Esophagus muscularis mucosa (tissue), 4 donors: ENCODE measurements at regions not wholly inside any gene's neighbourhood (a gene's known extent, or its start where the extent isn't known, plus 50 kb on each side); places are given as distances from the start of the nearest gene placed in this dataset.

ENCODE experiments used
- DNase-seq: peaks from one replicate; pipeline ENCODE4 v3.0.0-alpha.2; 2017; ENCODE audit errors: extremely low spot score
- H3K27ac ChIP-seq, 4 donors: fragments of 200-600 bp; sonication (generic); replicated peaks in 1 of 4; 1 replicate in 3 of 4; 2 replicates in 1 of 4; pipeline ENCODE4 v1.5.1; 2016 to 2019; ENCODE audit warnings: mild to moderate bottlenecking in 1 of 4
- H3K27me3 ChIP-seq, 4 donors: fragments of 200-600 bp; sonication (generic); one replicate each; pipeline versions ENCODE4 v1.5.1 to v1.6.0; 2016 to 2019
- H3K36me3 ChIP-seq, 4 donors: fragments of 200-600 bp; sonication (generic); one replicate each; pipeline ENCODE4 v1.5.1; 2016 to 2019
- H3K4me1 ChIP-seq, 4 donors: fragments of 200-600 bp; sonication (generic); one replicate each; pipeline ENCODE4 v1.5.1; 2016 to 2019
- H3K4me3 ChIP-seq, 4 donors: fragments of 200-600 bp; sonication (generic); 1 replicate in 2 of 4; 2 replicates in 2 of 4; pipeline ENCODE4 v1.5.1; 2016 to 2019; ENCODE audit warnings: mild to moderate bottlenecking in 4 of 4, moderate library complexity in 1 of 4
- H3K9me3 ChIP-seq, 4 donors: fragments of 200-600 bp; sonication (generic); 1 replicate in 3 of 4; 2 replicates in 1 of 4; pipeline ENCODE4 v1.5.1; 2016 to 2019
- EP300 ChIP-seq: sonication (generic); formaldehyde crosslinking; IDR thresholded peaks from one replicate; pipeline ENCODE4 v1.6.1; 2017; ENCODE audit warnings: antibody characterized with exemption
- POLR2A ChIP-seq: fragments of 450-650 bp; IDR thresholded peaks from one replicate; pipeline ENCODE4 v1.6.1; 2017; ENCODE audit warnings: antibody characterized with exemption, moderate library complexity, mild to moderate bottlenecking, low read depth
- POLR2AphosphoS5 ChIP-seq, 2 donors: sonication (generic); formaldehyde crosslinking; IDR thresholded peaks; one replicate each; pipeline ENCODE4 v1.6.1; 2017; ENCODE audit warnings: antibody characterized with exemption in 2 of 2
- WGBS: methylation state at CpG from one replicate; pipeline ENCODE4 v1.1.5; 2018; 5-methylcytosine and 5-hydroxymethylcytosine counted together
- intact Hi-C: fragments of 100-400 bp; cut with DNase I; formaldehyde crosslinking; loops from one replicate; pipeline ENCODE4 v1.15.1; 2023
- TF ChIP-seq, protein P1 (sequence below), 3 experiments: fragments of 200-600 bp in 2 of 3; fragments of 450-650 bp in 1 of 3; sonication (generic) in 2 of 3; IDR thresholded peaks; one replicate each; pipeline ENCODE4 v1.5.1; 2017 to 2019; ENCODE audit warnings: antibody characterized with exemption in 3 of 3, mild to moderate bottlenecking in 2 of 3, moderate library complexity in 1 of 3

- Histone ChIP-seq H3K4me3 (no peak overlapping the region), H3K9me3 (no peaks in the 10 kb centered on the region), H3K4me1 (no peaks in the 10 kb centered on the region), H3K36me3 (no peaks in the 10 kb centered on the region), H3K27me3 (no peaks in the 10 kb centered on the region), H3K27ac (no peak overlapping the region)
- no peak for TF ChIP-seq POLR2A
- TF ChIP-seq, protein P1, sequence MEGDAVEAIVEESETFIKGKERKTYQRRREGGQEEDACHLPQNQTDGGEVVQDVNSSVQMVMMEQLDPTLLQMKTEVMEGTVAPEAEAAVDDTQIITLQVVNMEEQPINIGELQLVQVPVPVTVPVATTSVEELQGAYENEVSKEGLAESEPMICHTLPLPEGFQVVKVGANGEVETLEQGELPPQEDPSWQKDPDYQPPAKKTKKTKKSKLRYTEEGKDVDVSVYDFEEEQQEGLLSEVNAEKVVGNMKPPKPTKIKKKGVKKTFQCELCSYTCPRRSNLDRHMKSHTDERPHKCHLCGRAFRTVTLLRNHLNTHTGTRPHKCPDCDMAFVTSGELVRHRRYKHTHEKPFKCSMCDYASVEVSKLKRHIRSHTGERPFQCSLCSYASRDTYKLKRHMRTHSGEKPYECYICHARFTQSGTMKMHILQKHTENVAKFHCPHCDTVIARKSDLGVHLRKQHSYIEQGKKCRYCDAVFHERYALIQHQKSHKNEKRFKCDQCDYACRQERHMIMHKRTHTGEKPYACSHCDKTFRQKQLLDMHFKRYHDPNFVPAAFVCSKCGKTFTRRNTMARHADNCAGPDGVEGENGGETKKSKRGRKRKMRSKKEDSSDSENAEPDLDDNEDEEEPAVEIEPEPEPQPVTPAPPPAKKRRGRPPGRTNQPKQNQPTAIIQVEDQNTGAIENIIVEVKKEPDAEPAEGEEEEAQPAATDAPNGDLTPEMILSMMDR (IDR thresholded peaks at IDR 0.05): no peak
- TF ChIP-seq POLR2AphosphoS5 (IDR thresholded peaks at IDR 0.05): no peak
- TF ChIP-seq EP300: no peak
- intact Hi-C loops: no loop called here
- DNase-seq: no peak
Observed at GRCh38 chr16:62597875-62598274, 561.6 kb upstream of the CDH8 start.

DNA sequence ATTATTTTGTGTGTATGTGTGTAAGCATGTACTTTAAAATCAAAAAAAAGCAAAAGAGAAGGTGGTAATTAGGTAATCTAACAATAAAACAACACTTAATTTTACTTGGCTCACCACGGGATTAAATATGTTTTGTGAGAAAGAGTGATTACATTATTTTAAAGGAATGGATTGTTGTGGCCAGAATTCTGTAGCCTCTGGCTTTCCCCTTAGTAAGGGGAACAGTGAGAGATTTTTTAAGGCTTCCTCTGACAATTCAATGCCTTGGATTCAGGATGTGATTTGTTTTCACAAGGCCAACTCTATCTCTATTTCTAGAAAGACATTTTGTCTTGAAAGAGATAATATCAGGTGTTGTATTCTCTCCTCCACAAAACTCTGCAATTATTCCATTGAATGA is 560.3 kb upstream of the CDH8 start:
- intact Hi-C loops: no loop called here
- 9% methylated on average over 1 of the region's 1 CpG for WGBS

DNA sequence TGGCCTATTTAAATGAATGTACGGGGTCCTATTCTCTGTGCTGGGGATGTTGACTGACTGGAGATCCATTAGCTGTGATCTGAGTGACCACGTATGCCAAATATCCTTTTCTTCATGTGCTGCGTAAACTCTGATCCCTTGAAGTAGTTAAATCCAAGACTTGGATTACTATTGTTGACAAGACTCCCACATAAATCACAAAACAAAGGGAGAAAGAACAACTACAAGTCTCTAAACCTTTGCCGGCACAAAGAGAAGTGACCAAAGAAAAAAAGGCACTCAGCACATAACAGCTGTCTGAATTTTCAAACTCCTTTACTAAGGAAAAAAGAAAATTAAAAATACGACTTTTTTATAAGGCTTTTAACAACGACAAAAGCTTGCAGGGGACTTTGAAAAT is 559.9 kb upstream of the CDH8 start:
- WGBS: 39% methylated on average over 6 of the region's 6 CpGs
- no peak for DNase-seq
- H3K27me3 ChIP-seq: no peaks in the 10 kb centered on the region
- no peak overlapping the region for H3K4me3 ChIP-seq
- intact Hi-C loops: no loop called here
- H3K9me3 ChIP-seq: no peaks in the 10 kb centered on the region
- TF ChIP-seq POLR2AphosphoS5 (IDR thresholded peaks at IDR 0.05) (no peak), POLR2A (no peak), EP300 (no peak)
- TF ChIP-seq, protein P1 (IDR thresholded peaks at IDR 0.05): no peak
- H3K27ac ChIP-seq: no peak overlapping the region
- H3K4me1 ChIP-seq: no peaks in the 10 kb centered on the region
- no peaks in the 10 kb centered on the region for H3K36me3 ChIP-seq

More for the DNA sequence above, 560.3 kb upstream of the CDH8 start:
- Histone ChIP-seq H3K9me3 (no peaks in the 10 kb centered on the region), H3K27me3 (no peaks in the 10 kb centered on the region), H3K4me3 (no peak overlapping the region), H3K36me3 (no peaks in the 10 kb centered on the region), H3K4me1 (no peaks in the 10 kb centered on the region), H3K27ac (no peak overlapping the region)
- no peak for TF ChIP-seq POLR2AphosphoS5 (IDR thresholded peaks at IDR 0.05)
- TF ChIP-seq POLR2A: no peak
- TF ChIP-seq, protein P1 (IDR thresholded peaks at IDR 0.05): no peak
- no peak for TF ChIP-seq EP300
- no peak for DNase-seq

- H3K36me3 ChIP-seq: no peaks in the 10 kb centered on the region
- 64% methylated on average over 3 of the region's 3 CpGs for whole genome bisulfite sequencing
- TF ChIP-seq POLR2A (no peak), EP300 (no peak), POLR2AphosphoS5 (IDR thresholded peaks at IDR 0.05) (no peak)
- TF ChIP-seq, protein P1 (IDR thresholded peaks at IDR 0.05): no peak
- no peaks in the 10 kb centered on the region for H3K27me3 ChIP-seq
- intact Hi-C loops: no loop called here
- H3K4me1 ChIP-seq: no peaks in the 10 kb centered on the region
- DNase-seq: no peak
- no peak overlapping the region for H3K4me3 ChIP-seq
- peaks cover 0 to 8% (median 0%) of the 10 kb centered on the region in 4 donors for H3K9me3 ChIP-seq
- H3K27ac ChIP-seq: no peak overlapping the region
Observed at GRCh38 chr16:62586128-62586862, 550.1 kb upstream of the CDH8 start.

DNA sequence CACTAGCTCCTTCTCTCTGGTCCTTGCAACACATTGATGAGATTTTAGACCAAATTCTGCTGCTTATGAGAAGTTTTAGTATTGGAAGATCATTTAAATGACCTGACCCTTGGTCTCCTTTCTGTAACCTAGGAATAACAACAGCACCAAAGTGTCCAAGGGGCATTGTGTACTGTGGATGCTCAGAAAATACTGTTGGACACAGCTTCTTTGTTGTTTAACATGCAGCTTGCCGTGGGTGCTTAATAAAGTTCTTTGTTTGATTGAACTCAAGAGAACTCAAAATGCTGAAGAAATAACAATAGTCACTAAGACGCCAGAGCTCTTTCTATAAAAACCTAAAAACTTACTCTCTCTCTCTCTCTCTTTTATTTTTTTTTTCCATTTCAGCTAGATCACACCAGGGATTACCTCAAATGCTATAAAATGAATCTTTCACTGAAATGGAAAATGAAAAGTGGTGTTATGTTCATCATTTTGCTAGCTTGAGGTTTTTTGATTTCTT is 548.9 kb upstream of the CDH8 start:
- 77% methylated on average over 2 of the region's 2 CpGs for WGBS
- no peak for DNase-seq
- Histone ChIP-seq H3K27ac (no peak overlapping the region), H3K36me3 (no peaks in the 10 kb centered on the region), H3K4me1 (no peaks in the 10 kb centered on the region), H3K4me3 (no peak overlapping the region), H3K9me3 (peaks cover 0 to 8% (median 0%) of the 10 kb centered on the region in 4 donors), H3K27me3 (no peaks in the 10 kb centered on the region)
- intact Hi-C loops: no loop called here
- TF ChIP-seq, protein P1 (IDR thresholded peaks at IDR 0.05): no peak
- no peak for TF ChIP-seq POLR2A
- no peak for TF ChIP-seq POLR2AphosphoS5 (IDR thresholded peaks at IDR 0.05)
- no peak for TF ChIP-seq EP300
